ENCODE measurements at regions not wholly inside any gene's neighbourhood (a gene's known extent, or its start where the extent isn't known, plus 50 kb on each side); places are given as distances from the start of the nearest gene placed in this dataset.

DNA sequence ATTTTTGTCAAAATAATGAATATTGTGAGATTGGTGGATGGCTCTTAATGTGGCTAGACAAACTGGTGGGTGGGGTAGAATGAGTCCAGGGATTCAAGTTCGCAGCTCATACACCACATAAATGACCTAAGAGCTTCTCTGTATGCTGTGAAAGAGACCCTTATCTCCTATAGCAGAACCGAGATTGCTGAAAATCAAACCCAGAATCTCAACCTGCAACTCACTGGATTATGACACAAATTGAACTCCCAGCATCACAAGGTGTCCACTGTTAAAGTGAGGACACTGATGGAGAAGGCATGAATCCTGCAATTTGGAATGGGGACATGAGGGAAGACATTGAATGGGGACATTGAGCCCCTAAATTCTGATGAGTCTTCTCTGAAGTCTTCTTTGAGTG lies 51.3 kb upstream of the CNKSR3 start:
- no peak for DNase-seq (ENCODE audit: low read depth)

GRCh38 chr6:154565331-154565730 lies 54.8 kb upstream of the CNKSR3 start:
- DNase-seq (ENCODE audit: low read depth) = no peak

DNA sequence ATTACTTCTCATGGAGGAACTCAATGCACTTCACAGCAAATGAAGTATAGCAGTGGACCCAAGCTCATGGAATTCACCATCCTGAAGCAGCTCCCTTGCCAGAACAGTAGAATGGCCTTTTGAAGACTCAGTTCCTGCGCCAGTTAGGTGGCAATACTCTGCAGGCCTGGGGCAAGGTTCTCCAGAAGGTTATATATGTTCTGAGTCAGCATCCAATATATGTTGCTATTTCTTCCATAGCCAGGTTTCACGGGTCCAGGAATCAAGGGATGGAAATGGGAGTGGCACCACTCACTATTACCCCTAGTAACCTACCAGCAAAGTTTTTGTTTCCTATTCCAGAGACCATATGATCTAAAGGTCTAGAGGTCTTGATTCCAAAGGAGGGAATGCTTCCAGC lies 56.4 kb upstream of the CNKSR3 start:
- no peak for DNase-seq (ENCODE audit: low read depth)

DNA sequence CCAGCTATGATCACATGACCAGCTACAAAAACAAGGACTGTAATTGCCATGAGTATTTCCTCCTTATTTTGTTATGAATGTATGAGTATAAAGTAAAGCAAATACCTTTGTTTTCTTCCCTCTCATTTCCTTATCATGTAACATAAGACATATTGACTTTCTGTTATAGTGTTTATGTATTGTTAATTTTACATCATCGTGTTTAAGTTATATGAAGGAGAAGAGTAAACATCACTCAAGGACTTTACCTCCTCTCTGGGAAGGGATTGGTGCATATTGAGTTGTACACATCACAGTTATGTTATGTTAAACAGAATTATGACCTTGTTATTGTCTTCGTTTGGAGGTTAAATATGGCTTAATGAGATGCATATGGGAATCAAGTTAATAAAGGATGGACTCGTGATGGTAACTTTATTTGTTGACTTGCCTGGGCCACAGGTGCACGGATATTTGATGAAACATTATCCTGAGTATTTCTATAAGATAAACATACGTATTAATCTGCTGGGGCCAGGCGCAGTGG lies 57.3 kb upstream of the CNKSR3 start:
- no peak for DNase-seq (ENCODE audit: low read depth)

DNA sequence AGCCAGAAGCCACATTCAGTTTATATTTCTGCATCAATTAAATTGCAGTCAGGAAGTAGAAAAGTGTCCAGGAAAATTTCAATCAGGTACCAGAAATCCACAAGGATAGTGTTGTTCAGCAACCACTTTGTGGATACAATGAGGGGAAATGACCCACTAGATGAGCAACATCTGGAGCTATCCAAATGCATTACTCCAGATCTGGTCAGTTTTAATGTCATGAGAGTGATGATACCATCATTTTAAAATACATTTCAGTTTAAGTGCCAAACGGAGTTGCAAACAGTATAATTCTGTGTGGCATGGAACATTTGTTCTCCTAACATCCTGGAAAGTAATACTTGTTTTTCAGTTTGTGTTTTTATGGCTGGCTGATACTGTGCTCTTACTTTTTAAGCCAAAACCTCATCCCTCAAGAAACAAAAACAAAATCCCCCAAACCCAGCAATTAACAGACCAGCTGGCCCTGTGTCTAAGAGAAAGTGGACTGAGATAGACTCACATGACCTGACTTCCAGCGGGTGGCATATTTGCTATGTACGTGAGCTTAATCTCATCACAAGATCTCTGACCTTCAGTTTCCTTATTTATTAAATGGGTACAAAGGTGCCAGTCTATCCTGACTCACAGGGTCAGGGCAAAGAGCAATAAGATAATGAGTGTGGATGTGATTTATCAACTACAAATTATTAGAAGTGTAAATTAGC lies 58.8 kb upstream of the CNKSR3 start:
- no peak for DNase-seq (ENCODE audit: low read depth)

DNA sequence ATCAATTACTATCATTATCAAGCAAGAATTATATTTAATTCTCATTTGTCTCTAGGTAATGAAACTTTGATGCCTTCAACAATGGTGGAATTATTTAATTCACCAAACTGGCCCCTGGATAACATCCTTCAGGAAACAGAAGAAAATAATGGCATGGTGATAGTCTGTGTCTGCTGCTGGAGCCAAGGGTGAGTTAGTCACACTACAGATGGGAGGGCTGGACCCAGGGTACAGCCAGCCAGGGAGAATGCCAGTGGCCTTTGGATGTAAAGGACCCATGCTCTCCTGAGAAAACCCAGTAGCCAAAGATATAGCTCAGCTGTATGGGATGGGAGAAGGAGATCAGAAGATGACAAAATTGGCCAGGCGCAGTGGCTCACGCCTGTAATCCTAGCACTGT lies 60.0 kb upstream of the CNKSR3 start:
- no peak for DNase-seq (ENCODE audit: low read depth)

DNA sequence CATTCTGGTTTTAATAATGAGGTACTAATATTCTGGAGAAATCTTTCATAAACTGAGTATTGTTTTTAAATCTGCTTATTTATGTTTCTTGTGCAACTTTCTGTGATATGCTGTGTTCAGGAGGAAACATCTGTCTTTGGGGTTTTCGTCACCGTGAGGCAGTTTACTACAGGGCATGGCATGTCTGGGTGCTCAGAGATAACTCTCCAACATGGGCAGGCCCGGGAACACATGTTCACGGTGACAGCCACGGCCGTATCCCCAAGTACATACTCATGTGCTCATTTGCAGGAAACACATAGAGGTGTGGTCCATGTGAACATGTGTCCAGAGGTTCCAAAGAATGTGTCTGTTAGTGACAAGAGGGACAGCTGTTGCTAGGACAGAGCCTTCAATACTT lies 62.1 kb upstream of the CNKSR3 start:
- DNase-seq (ENCODE audit: low read depth) = no peak

DNA sequence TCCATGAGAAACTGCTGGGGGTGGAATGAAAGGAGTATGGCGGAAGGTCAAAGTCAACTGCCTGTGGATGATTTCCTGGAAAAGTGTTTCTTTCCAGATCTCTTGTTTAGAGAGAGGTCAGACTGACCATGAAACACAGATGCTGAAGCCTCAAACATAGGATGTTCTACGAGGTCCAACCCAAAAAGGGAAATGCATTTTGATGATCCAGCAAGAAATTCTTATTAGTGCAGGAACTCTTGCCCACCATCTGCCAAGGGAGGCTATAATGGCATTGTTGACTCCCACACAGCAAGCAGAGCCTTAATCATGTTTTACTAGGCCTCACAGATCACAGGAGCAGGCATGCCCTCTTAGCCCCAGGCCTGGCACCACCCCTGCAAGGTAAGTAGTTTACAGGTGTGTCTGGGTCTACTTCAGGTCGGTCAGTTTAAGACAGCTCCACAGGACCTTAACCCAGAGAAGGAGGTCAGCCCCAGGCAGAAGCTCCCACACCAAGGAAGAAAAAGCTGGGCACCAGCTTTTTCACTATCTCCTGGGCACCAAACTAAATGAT lies 67.6 kb upstream of the CNKSR3 start:
- DNase-seq (ENCODE audit: low read depth) = no peak

DNA sequence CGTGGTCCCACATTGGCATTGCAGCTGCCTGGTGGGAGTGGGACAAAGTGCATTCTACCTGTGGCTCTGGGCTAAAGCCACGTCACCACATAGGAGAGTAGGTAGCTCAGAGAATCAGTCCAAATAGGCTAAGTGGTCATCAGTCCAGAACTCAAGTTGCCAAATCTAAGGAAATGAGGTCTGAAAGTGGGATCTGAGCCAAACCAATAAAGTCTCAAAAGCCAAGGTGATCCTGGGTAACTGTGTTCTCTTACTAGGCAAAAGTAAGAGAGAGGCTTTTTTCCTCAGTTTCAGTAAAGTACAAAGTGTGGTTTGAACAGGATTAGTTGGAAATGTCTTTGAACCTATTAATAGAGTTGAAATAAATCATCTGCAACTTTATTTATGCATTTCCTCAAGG lies 68.6 kb upstream of the CNKSR3 start:
- no peak for DNase-seq (ENCODE audit: low read depth)

- DNase-seq (ENCODE audit: low read depth) = no peak
These were observed 69.0 kb upstream of the CNKSR3 start for GRCh38 chr6:154579485-154579884.

DNA sequence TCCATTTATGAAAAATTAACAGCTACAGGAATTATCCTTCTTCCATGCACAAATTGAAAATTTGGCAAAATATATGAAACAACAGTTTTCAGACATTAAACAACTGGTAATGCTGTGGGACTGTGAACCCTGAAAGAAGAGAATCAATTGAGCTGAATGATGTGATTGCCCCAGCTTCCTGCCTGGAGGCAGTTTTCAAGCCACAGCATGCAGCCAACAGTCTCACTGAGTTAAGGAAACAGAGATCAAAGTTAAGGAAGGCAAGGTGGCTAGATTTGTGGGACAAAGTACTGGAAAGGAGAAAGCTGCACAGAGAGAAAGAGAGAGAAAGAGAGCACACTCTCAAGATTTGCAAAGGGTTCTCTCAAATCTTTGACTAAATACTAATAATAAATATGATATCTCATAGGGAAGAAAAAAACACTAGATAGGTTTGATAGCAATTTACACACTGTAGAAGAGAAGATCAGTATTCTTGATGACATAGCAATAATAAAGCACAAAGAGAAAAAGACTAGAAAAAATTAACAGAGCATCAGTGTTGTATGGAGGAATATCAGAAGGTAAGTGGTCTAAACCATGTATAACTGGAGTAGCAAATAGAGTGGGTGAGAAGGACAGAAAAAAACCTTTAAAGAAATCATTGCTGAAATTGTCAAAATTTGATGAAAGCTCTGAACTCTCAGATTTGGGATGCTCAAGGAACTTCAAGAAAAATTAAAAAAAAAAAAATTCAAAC lies 70.1 kb upstream of the CNKSR3 start:
- DNase-seq (ENCODE audit: low read depth) = no peak

DNA sequence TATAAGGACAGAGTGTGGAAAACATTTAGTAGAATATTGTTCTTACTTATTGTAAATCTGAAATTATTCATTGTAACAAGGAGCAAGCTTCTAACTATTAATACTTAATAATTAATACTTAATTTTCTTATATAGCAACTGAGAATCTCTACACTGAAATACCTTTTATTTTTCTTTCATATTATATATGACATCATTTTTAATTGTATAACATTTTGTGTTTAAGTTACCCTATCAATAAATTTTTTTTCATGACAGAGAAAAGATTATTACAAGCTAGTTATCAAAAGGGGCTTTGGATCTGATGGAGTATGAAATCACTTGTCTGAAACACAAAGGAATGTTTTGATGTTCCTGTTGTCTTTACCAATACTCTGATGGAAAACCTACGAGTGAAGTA lies 72.2 kb upstream of the CNKSR3 start:
- no peak for DNase-seq (ENCODE audit: low read depth)

- no peak for DNase-seq (ENCODE audit: low read depth)
These were observed 73.2 kb upstream of the CNKSR3 start for GRCh38 chr6:154583546-154584188.

DNA sequence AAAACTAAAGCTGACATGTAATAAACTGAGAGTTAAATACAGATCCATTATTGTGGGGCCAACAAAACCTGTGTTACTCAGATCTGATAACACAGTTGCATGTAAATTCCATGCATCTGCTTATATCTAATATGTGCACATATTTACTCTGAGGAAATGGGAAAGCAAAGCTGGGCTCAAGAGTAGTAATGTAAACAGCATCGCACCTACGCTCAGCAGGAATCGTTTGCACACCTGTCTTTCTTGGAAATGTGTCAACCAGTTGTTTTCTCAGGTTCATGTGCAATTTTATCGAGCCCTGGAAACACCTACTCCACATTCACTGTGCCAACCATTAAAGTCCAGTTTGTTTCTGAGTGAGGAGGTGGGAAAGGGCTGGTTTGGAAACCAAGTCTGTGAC lies 80.3 kb upstream of the CNKSR3 start:
- no peak for DNase-seq (ENCODE audit: low read depth)

GRCh38 chr6:154591234-154591633 lies 80.7 kb upstream of the CNKSR3 start:
- DNase-seq (ENCODE audit: low read depth) = no peak

GRCh38 chr6:154592199-154592860 lies 81.8 kb upstream of the CNKSR3 start:
- DNase-seq (ENCODE audit: low read depth) = no peak

DNA sequence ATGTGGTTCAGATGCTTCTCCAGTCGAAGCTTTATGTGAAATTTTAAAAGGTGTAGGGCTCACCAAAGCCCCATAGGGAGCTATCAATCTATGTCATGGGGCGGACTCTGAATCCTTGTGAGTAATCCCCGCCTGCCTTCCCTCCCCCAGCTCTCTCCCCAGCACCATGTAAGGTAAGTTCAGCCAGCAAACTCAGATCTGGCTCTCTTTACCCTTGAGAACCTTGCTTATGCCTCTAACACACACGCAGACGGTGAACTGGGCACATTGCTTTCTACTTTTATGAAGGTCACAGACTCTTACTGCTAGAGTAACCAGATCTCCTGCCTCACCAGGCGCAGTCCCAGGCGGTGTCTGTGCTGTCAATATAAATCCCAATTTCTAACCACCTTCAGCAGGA lies 82.6 kb upstream of the CNKSR3 start:
- DNase-seq (ENCODE audit: low read depth) = no peak

GRCh38 chr6:154594496-154595198 lies 84.2 kb upstream of the CNKSR3 start:
- DNase-seq (ENCODE audit: low read depth) = no peak

GRCh38 chr6:154595538-154595937 lies 85.1 kb upstream of the CNKSR3 start:
- no peak for DNase-seq (ENCODE audit: low read depth)

DNA sequence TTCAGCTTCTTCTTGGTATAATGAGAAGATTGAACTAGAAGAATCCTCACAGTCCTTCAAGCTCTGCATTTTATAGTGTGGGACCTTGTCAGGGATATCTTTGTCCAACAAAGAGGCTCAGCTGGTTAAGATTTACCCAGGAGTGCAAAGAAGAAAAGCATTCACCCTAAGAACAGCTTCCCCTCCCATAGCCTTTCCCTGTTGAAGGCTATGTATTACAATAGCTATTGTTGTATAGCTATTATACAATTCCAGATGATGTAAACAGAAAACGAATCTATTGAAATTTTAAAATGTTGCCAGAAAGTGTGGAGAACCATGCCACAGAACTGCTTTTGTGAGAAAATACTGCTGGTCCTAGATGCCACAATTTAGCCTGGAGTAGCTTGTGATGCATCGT lies 85.5 kb upstream of the CNKSR3 start:
- no peak for DNase-seq (ENCODE audit: low read depth)

DNA sequence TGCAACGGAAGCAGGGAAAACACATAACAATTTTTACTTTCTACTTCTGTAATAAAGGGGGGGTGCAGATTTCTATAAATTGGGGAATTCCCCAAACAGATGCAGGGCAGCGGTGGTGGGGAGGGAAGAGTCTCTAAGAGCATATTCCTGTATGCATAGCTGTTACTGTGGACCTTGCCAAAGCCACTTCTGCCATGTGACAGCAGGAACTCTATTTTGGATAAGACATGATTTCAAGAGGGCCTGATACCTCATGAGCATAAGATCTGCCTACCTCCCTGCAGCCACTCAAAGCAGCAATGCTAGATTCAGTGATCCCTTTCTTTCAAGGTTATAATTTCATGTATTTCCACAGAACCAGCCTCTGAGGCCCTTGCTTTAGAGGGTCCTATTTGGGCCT lies 86.2 kb upstream of the CNKSR3 start:
- no peak for DNase-seq (ENCODE audit: low read depth)

DNA sequence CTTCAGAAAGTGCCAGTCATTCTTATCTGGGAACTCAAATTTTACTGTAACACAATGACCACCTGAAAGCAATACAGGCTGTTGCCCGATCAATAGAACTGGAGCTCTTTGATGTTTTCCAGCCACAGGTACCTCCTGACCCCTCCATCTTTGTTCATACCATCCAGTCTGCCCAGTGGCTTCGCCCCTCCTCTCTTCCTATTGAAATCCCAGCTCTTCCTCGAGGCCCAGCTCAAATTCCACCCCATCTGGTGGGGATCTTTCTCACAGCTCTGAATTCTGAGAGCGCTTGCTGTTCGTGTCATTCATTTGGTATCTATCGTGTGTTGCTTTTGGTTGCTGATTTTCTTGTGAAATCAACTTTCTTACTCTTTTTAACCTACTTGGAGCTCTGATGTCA lies 87.9 kb upstream of the CNKSR3 start:
- DNase-seq (ENCODE audit: low read depth) = no peak

Data from stimulated activated CD8-positive, alpha-beta memory T cell treated with anti-CD3 and anti-CD28 coated beads, Interleukin-15, amount 100 ng/mL, for 24 hours (primary cell).